Jurkat, Clone E6-1 (cell line): ENCODE measurements at regions not wholly inside any gene's neighbourhood (a gene's known extent, or its start where the extent isn't known, plus 50 kb on each side); places are given as distances from the start of the nearest gene placed in this dataset.
"Not testable (repeated sequence)": the region's sequence is repeated elsewhere in the genome, so short reads cannot be mapped to it uniquely, and the experiment has no call there.

ENCODE experiments used
- DNase-seq: peaks from one replicate; pipeline ENCODE4 v3.0.0-alpha.2; 2011; ENCODE audit warnings: low read depth, low spot score
- H3K4me3 ChIP-seq: 2 replicates; pipeline ENCODE4 v1.5.1; 2011; ENCODE audit warnings: mild to moderate bottlenecking, low read length, control low read depth, moderate library complexity

DNA sequence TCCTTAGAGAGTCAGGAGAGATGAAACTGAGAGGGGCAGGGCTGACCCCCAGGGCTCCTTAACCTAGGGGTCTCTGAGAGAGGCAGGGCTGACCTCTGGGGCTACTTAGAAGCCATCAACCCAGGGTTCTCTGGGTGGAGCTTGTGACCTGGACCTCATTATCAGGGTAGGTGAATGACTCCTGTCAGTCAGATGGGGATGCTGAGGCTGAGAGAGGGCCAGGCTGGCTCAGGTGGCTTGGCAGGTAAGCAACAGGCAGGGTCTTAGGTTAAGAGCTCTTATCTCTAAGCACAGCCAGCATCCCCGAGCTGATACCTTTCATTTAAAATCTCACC, 160.9 kb downstream of the PTPRU start:
- no peak overlapping the region for H3K4me3 ChIP-seq
- DNase-seq = no peak

DNA sequence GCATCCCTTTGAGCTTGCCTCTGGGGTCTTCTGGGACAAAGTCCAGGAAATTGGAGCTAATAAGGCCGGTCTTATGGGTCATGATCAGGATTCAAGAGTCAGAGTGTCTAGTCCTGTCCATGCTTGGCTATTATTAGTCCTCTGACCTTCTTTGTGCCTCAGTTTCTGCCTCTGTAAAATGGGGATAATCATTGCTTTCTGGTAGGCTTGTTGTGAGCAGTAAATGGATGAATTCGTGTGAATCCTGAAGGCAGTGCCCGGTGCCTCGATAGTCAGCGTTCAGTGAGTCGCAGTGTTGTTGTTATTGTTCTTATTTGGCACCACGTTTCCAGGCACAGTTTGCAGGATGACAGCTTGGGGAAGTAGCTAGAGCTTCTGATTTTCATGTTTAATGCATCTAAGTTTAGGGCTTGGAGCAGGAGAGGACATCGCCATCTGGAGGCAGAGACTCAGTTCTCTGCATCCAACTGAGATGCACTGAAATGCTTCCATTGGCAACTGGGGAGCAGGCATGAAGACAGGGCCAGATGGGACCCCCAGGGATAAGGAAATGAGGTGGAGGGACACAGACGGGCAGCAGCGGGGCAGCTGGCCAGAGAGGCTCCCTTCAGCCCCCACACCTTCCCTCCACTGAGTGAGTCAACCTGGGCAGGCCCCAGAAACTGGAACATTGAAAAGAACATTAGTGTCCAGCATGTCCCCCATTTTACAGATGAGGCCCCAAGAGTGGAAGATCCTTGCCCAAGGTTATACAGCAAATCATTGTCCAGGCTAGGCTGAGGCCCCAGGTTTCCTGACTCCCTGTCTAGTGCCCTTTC, 160.3 kb downstream of the PTPRU start:
- DNase-seq = no peak
- no peak overlapping the region for H3K4me3 ChIP-seq

DNA sequence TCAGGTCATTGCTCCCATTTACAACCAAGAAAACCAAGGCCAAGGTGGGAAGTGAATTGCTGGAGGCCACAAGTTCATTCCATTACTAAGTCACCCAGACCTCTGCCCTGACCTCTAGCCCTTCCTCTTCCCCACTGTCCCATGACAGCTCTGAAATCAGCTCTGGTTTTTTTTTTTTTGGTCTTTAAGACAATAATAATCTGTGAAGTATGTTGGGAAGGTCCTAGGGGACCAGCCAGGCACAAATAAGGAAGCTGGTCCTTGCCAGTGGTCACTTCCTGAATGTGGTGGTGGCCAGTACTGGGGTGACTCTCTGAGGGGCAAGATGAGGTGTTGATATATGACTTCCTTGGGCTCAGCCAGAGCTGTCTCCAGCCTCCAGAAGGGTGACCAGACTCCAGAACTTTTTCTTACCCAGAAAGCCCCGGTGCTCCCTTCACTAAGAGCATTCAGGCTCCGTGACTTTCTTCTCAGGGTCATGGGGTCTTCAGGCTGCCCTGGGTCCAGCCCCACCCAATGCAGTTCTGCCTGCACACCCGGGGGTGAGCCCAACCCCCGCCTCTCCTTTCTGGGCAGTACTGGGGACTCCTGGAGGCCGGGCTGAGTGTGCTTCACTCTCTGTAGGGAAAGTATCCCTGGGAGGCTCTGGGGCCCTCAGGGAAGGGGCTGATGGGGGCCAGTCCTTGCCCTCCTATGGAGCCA, 159.6 kb downstream of the PTPRU start:
- no peak overlapping the region for H3K4me3 ChIP-seq
- DNase-seq = no peak

DNA sequence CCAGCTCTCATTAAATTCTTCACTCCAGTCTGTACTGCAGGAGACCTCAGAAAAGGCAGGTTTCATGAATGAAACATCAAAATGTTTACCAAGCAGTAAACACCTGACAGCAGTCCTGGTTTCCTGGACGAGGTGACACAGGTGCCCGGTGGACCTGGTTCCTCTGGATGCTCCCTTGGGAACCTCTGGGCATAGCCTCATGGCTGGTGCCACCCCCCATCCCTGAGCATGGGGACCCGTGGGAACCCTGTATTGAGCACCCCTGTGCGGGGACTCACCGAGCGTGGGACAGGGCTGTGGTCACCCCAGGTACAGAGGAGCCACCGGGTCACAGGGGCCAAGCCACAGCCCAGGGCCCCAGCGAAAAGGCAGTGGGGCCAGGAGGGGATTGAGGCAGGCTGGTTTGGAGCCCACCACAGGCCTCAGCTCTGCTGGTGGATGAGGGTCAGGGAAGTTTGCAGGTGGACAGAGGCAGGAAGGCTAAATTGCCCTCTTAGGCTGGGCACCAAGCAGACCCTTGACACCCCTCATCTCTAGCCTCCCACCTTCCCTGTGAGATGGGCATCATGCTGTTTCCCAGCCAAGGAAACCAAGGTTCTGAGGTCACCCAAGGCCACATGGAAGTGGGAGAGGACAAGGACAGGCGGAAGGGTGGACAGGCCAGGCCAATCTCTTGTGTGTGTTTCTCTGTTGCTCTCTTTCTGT, 158.4 kb downstream of the PTPRU start:
- H3K4me3 ChIP-seq = no peak overlapping the region
- no peak for DNase-seq

DNA sequence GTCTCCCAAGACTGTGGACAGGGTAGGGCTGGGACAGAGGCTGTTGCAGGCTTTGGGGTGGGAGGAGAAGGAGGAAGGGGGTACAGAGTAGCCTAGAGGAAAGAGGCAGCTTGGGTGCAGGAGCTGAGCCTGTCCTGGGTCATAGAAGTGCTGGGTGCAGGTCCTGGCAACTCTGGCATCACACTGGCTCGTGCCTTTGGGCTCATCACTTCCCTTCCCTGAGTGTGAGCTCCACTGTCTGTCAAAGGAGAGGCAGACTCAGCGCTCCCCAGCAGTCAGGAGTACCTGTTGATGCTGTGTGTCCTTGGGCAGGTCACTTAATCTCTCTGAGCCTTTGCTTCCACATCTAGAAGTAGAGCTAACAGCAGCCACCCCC, 157.1 kb downstream of the PTPRU start:
- H3K4me3 ChIP-seq = no peak overlapping the region
- DNase-seq = no peak

DNA sequence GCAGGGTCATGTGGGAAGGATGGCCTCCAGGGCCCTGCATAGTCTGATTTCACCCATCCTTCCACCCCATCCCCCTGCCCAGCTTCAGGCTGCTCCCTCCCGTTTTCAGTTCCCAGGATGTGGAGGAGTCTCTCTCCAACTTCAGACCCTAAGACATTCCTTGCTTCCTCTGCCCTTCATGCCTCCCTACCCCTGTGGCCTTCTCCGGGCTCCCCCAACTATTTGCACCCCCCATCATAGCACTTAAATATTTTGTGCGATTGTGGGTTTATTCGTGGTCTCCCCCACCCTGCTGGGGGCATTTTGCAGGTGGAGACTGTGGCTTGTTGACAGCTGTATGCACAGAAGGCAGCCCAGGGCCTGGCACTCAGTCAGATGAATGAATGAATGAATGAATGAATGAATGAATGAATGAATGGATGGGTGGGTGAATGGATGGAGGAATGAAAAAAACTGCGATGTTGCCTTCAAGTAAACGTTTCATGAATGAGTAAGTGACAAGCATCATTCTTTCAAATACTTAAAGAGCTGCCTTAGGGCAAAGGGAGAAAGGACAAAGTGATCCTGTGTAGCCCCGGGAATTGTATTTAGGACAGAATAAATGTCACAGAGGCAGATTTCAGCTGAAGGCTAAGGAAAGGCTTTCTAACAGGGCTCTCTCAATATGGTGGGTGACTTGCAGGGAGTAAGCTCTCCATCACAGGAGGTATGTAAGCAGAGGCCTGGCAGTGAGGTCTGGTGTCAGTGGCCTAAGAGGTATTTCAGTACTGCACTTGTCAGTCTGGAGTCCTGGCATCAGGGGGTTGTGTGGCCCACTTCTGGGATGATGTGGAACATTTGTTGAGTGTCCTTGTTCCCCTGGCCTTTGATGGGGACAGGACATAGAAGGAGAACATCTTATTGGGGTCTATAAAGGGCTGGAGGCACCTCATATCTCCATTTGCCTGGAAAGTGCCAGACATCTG, 156.4 kb downstream of the PTPRU start:
- no peak for DNase-seq
- H3K4me3 ChIP-seq = no peak overlapping the region

DNA sequence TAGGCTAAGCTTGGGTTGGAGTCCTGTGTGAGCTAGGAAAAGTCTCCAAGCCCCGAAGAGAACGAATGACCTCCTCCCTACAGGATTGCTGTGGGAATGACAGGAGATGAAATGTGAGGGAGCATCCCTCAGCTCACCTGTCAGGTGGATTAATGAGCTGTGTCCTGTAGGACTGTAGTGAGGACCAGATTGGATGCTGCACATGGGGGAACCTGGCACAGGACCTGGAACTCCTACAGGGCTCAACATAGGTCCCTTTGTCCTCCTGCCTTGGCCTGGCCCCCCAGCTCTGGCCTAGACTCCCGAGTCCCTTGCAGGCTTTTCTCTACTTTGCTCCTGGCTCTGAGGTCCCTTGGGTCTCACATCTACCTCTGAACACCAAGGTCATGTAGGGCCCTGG, 155.7 kb downstream of the PTPRU start:
- DNase-seq = no peak
- no peak overlapping the region for H3K4me3 ChIP-seq

DNA sequence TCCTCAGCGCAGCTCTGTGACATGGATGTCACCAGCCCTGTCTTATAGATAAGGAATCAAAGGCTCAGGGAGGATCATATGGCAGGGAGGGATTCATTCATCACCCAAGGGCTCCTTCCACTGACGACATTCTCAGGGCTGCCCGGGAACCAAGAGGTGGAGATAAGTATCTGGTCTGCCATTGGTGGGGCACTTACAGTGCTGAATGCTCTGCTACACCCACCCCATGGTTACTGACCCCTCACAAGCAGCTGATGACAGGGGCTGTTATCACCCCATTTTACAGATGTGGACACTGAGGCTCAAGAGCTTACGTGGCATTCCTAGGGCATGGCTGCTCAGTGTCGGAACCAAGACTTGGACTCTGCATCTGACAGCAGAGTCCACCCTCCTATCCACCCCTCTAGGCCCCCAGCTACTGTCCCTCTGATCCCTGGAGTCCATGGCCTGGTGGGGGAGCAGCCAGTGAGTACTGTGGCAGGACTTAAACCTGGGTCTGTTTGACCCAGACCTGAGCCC, 155.1 kb downstream of the PTPRU start:
- no peak for DNase-seq
- no peak overlapping the region for H3K4me3 ChIP-seq

DNA sequence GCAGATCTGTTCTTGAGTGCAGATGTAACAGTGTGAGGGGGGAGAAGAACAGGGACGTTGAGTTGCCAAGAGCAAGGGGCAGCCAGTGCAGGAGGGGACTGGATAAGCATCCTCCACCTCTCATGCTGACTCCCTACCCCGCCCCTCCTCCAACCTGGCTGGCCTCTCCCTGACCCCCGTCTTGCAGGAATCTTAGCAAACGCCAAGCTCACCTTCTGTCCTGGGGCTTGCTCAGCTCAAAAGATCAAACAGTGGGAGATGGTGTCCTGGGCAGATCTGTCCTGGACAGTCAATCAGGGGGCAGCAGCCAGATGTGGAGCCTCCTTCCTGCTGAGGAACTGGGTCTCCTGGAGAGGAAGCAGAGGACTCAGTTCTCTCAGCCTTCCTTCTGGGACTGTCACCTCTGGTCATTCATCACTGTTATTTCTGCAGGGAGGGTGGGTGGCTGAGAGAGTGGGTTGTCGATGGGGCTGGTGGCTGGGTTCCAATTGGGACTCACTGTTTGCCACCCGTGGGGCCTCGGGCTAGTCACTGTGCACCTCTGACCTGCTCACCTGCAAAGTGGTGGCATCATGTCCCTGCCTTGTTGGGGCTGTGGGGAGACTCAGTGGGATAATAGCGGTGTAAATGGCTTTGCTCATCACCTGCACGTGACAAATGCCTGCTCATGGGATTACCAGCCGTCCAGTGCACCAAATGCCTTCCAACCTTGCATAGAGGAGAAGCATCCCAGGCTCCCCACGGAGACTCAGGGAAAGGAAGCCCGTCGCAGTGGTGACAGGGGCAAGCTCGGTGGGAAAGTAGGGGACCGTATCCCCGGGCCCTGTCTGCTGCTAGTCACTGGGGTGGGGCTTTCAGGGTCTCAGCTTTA, 154.4 kb downstream of the PTPRU start:
- H3K4me3 ChIP-seq = no peak overlapping the region
- DNase-seq = no peak

DNA sequence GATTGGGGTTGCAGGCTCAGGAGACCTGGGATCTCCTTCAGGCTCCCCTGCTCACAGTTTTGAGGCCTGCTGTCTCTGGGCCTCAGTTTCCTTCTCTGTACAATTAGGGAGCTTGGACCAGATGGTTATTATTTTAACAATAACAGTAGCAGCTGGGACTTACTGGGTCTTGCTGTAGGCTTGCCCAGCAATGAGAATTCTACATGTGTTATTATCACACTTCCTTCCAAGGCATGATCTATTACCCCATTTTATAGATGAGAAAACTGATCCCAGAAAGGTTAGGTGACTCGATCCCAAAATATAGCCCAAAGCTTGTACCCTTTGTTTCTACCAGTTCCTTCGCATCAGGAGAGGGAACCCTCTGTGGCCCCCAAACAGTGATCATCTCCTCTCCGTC, 153.8 kb downstream of the PTPRU start:
- H3K4me3 ChIP-seq = no peak overlapping the region
- DNase-seq = no peak

DNA sequence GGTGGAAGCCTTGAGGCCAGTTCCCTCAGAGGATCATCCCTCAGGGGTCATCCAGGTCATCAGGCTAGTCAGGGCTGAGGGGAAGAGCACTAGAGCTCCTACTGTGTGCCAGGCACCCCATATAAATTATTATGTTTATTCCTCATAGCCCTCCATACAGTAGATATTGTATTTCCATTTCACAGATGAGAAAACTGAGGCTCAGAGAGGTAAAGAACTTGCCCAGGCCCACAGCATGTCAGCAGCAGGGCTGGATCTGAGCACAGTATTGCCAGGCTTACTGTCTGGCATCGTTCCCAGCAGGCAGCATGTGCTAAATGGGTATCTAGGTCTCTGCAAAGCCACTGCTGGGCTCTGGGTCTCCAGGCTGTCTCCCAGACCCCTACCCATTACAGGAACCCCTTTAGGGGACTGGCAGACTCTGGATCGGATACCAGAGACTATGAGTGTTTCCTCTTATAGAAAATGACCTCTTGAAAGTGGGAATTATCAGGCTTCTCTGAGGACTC, 153.3 kb downstream of the PTPRU start:
- H3K4me3 ChIP-seq = no peak overlapping the region
- DNase-seq = no peak

DNA sequence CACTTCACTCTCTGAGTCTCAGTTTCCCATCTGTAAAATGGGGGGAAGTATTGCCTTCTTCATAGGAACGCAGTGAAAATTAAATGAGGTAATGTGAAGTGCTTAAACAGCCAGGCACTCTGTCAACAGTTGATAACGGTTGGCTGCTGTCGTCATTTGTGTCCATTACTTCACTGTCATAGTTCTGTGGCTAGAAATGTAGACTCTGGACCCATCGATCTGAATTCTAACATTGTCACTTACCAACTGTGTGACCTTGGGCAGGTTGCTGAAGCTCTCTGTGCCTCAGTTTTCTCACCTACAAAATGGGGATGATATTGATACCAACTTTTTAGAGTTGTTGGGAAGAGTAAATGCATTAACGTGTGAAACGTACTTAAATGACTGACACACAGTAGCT, 152.6 kb downstream of the PTPRU start:
- no peak for DNase-seq
- no peak overlapping the region for H3K4me3 ChIP-seq

DNA sequence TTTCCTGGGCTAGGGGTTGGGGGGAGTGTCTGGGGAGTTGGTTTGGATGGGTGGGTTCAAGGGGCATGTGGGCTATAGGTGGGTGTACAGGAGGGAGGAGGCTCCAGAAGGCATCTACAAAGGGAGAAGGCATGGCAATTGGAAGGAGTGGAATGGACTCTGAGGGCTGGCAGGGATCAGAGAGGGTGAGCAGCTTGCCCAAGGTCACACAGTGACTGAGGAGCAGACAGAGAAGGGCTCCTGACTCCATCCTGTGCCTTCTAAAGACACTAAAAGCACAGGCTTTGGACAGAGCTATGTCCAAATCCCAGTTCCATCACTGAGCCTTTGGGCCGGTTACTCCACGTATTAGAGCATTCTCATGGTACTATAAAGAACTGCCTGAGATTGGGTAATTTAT, 151.8 kb downstream of the PTPRU start:
- no peak for DNase-seq
- H3K4me3 ChIP-seq = no peak overlapping the region

DNA sequence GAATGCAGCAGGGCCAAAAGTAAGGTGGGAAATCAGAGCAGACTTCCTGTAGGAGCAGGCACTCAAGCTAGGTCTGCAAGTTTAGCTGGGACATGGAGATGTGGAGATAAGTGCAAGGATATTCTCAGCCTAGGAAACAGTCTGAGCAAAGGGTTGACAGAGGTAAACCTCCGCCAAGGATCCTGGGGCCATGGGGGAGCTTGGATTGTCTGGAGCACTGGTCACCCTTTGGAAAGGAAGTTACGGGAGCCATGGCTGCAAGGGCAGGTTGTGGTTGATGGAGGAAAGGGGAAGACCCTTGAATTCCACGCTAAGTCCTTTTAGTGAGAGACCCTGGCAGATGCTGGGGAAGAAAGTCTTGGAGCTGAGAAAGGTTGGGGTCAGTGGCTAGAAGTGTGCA, 150.9 kb downstream of the PTPRU start:
- DNase-seq = no peak
- H3K4me3 ChIP-seq = no peak overlapping the region

DNA sequence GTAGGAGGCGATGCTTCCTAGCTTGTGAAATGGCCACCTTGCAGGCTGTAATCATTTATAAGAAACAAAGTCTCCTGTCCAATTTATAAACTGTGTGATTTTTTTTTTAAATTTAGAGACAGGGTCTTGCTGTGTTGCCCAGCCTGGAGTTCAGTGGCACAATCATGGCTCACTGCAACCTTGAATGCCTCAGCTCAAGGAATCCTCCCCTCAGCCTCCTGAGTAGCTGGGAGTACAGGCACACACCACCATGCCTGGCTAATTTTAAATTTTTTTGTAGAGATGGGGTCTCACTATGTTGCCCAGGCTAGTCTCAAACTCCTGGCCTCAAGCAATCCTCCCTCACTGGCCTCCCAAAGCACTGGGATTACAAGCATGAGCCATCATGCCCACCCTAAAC, 150.1 kb downstream of the PTPRU start:
- DNase-seq, H3K4me3 ChIP-seq: not testable (repeated sequence)

DNA sequence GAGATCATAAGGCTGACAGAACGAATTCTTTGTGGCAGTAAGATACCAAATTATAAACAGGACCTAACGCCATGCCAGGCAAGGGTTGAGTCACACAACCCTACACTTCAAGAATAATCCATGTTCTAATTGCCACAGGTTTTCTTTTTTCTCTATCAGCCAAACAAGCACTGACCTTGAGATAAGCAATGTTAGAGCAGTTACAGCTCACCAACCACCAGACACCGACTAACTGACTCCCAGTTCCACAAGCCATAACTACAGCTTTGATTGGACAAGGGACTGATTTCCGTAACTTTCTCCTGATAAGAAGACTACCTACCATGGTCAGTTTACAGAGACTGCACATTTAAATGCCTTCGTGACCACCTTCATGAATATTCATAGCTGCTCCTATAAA, 149.6 kb downstream of the PTPRU start:
- DNase-seq = no peak
- H3K4me3 ChIP-seq = no peak overlapping the region

DNA sequence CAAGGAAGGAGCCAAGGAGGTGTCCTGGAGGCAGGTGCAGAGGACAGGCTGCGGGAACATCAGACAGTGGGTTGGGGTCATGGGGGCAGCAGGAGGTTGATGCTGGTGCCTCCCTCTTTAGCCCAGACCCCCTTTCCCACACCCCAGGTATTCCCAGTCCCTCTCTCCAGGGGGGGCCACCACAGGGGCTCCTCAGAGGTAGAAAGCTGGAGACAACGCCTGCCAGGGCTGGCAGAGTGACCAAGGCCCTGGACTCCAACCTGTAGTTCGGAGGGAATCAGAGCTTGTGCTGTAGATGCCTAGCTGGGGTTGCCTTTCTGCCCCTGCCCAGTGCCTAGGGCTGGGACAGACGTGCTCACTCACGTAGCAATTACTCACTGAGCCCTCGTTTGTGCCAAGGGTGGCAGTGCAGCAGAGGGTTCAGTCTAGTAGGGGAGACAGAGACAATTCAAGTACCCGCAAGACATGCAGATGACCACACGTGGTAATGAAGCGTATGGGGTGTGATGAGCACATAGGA, 148.2 kb downstream of the PTPRU start:
- no peak for DNase-seq
- H3K4me3 ChIP-seq = no peak overlapping the region
